ENCODE measurements at regions not wholly inside any gene's neighbourhood (a gene's known extent, or its start where the extent isn't known, plus 50 kb on each side); places are given as distances from the start of the nearest gene placed in this dataset.
"Not testable (repeated sequence)": the region's sequence is repeated elsewhere in the genome, so short reads cannot be mapped to it uniquely, and the experiment has no call there.

GRCh38 chr22:46031066-46031465, 54.1 kb upstream of the WNT7B start:
- TF ChIP-seq CSDC2 (CRISPR knock-in tag; IDR thresholded peaks at IDR 0.05), result no peak

GRCh38 chr22:46031557-46031956, 54.6 kb upstream of the WNT7B start:
- ATAC-seq, result no peak
- no peak for TF ChIP-seq ZFP3 (CRISPR knock-in tag; IDR thresholded peaks at IDR 0.05)
- TF ChIP-seq CSRNP3 (CRISPR knock-in tag; IDR thresholded peaks at IDR 0.05), result no peak
- TF ChIP-seq ZFP30 (CRISPR knock-in tag; IDR thresholded peaks at IDR 0.05), result no peak
- TF ChIP-seq ZNF70 (CRISPR knock-in tag; IDR thresholded peaks at IDR 0.05), result no peak
- TF ChIP-seq TOX (CRISPR knock-in tag; IDR thresholded peaks at IDR 0.05; ENCODE audit: borderline replicate concordance), result no peak
- no peak for TF ChIP-seq CREB5 (CRISPR knock-in tag; IDR thresholded peaks at IDR 0.05; ENCODE audit: low read depth)
- no peak for TF ChIP-seq ZNF8 (CRISPR knock-in tag; IDR thresholded peaks at IDR 0.05)
- no peak for TF ChIP-seq ESRRG (CRISPR knock-in tag; IDR thresholded peaks at IDR 0.05)
- TF ChIP-seq OSR1 (CRISPR knock-in tag; IDR thresholded peaks at IDR 0.05), result no peak
- no peak for TF ChIP-seq RARB (CRISPR knock-in tag; IDR thresholded peaks at IDR 0.05)
- no peak for TF ChIP-seq TCF4 (CRISPR knock-in tag; IDR thresholded peaks at IDR 0.05; ENCODE audit: borderline replicate concordance)

More at GRCh38 chr22:46031066-46031465, 54.1 kb upstream of the WNT7B start:
- no peak for ATAC-seq

- no peak for TF ChIP-seq PATZ1 (CRISPR knock-in tag; IDR thresholded peaks at IDR 0.05; ENCODE audit: borderline replicate concordance)
- TF ChIP-seq ZNF565 (CRISPR knock-in tag; conservative IDR thresholded peaks at IDR 0.05; ENCODE audit: low read depth), result no peak
- TF ChIP-seq TOX (CRISPR knock-in tag; IDR thresholded peaks at IDR 0.05; ENCODE audit: borderline replicate concordance), result no peak
- no peak for TF ChIP-seq ISL1 (CRISPR knock-in tag; IDR thresholded peaks at IDR 0.05)
- no peak for TF ChIP-seq ARNTL (CRISPR knock-in tag; IDR thresholded peaks at IDR 0.05; ENCODE audit: borderline replicate concordance, low read depth)
- no peak for TF ChIP-seq POU6F1 (CRISPR knock-in tag; IDR thresholded peaks at IDR 0.05; ENCODE audit: borderline replicate concordance, low read depth)
- TF ChIP-seq ZC3H10 (CRISPR knock-in tag; IDR thresholded peaks at IDR 0.05), result no peak
- TF ChIP-seq CSDC2 (CRISPR knock-in tag; IDR thresholded peaks at IDR 0.05), result no peak
- TF ChIP-seq ZFP30 (CRISPR knock-in tag; IDR thresholded peaks at IDR 0.05), result no peak
- no peak for TF ChIP-seq BACH2 (CRISPR knock-in tag; IDR thresholded peaks at IDR 0.05; ENCODE audit: borderline replicate concordance)
- no peak for TF ChIP-seq ZFP3 (CRISPR knock-in tag; IDR thresholded peaks at IDR 0.05)
- no peak for TF ChIP-seq ZNF8 (CRISPR knock-in tag; IDR thresholded peaks at IDR 0.05)
- TF ChIP-seq SNAI2 (CRISPR knock-in tag; IDR thresholded peaks at IDR 0.05), result no peak
These were observed 55.2 kb upstream of the WNT7B start for GRCh38 chr22:46031965-46032851.

GRCh38 chr22:46033256-46034200, 56.6 kb upstream of the WNT7B start:
- no peak for ATAC-seq
- TF ChIP-seq OSR1 (CRISPR knock-in tag; IDR thresholded peaks at IDR 0.05) (no peak), PATZ1 (CRISPR knock-in tag; IDR thresholded peaks at IDR 0.05; ENCODE audit: borderline replicate concordance) (no peak), ZNF70 (CRISPR knock-in tag; IDR thresholded peaks at IDR 0.05) (no peak), RARB (CRISPR knock-in tag; IDR thresholded peaks at IDR 0.05) (no peak), ZNF8 (CRISPR knock-in tag; IDR thresholded peaks at IDR 0.05) (no peak), CSDC2 (CRISPR knock-in tag; IDR thresholded peaks at IDR 0.05) (no peak), SNAI2 (CRISPR knock-in tag; IDR thresholded peaks at IDR 0.05) (no peak)

More at GRCh38 chr22:46031965-46032851, 55.2 kb upstream of the WNT7B start:
- no peak for ATAC-seq

- not testable (repeated sequence) for ATAC-seq
These were observed 57.5 kb upstream of the WNT7B start for GRCh38 chr22:46034480-46034879.
